ENCODE measurements at regions not wholly inside any gene's neighbourhood (a gene's known extent, or its start where the extent isn't known, plus 50 kb on each side); places are given as distances from the start of the nearest gene placed in this dataset.

- Mint-ChIP-seq H3K4me1 (no peaks in the 10 kb centered on the region), H3K27ac (no peak overlapping the region), H3K36me3 (peaks cover 6% of the 10 kb centered on the region), H3K4me3 (no peak overlapping the region), H3K27me3 (ENCODE audit: low read depth in 2 of 2) (no peaks in the 10 kb centered on the region), H3K9me3 (peaks cover 9 to 19% of the 10 kb centered on the region in 2 donors)
- Histone ChIP-seq H3K9me3 (ENCODE audit: control insufficient read depth, insufficient read depth, low read length) (peaks cover 4% of the 10 kb centered on the region), H3K27me3 (ENCODE audit: control insufficient read depth, insufficient read depth, low read length) (no peaks in the 10 kb centered on the region), H3K27ac (ENCODE audit: low read length) (no peak overlapping the region), H3K4me1 (ENCODE audit: control insufficient read depth, insufficient read depth, low read length) (no peaks in the 10 kb centered on the region), H3K4me3 (ENCODE audit: low read length) (no peak overlapping the region), H3K36me3 (ENCODE audit: control insufficient read depth, insufficient read depth, low read length) (no peaks in the 10 kb centered on the region)
- intact Hi-C loops (cut with micrococcal nuclease), result no loop called here
- TF ChIP-seq, protein P1, sequence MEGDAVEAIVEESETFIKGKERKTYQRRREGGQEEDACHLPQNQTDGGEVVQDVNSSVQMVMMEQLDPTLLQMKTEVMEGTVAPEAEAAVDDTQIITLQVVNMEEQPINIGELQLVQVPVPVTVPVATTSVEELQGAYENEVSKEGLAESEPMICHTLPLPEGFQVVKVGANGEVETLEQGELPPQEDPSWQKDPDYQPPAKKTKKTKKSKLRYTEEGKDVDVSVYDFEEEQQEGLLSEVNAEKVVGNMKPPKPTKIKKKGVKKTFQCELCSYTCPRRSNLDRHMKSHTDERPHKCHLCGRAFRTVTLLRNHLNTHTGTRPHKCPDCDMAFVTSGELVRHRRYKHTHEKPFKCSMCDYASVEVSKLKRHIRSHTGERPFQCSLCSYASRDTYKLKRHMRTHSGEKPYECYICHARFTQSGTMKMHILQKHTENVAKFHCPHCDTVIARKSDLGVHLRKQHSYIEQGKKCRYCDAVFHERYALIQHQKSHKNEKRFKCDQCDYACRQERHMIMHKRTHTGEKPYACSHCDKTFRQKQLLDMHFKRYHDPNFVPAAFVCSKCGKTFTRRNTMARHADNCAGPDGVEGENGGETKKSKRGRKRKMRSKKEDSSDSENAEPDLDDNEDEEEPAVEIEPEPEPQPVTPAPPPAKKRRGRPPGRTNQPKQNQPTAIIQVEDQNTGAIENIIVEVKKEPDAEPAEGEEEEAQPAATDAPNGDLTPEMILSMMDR (IDR thresholded peaks at IDR 0.05), result no peak
- WGBS (ENCODE audit: insufficient coverage), result 56% methylated on average over 1 of the region's 1 CpG
- ATAC-seq (no peak), DNase-seq (no peak)
Observed at GRCh38 chr12:83214185-83214584, 527.5 kb downstream of the TMTC2 start.

- no peak for ATAC-seq
- Mint-ChIP-seq H3K4me1 (no peaks in the 10 kb centered on the region), H3K36me3 (no peaks in the 10 kb centered on the region), H3K27me3 (ENCODE audit: low read depth in 2 of 2) (no peaks in the 10 kb centered on the region), H3K4me3 (no peak overlapping the region), H3K27ac (no peak overlapping the region), H3K9me3 (peaks cover 5 to 10% of the 10 kb centered on the region in 2 donors)
- no peak overlapping the region for H3K27ac ChIP-seq (ENCODE audit: low read length)
- peaks cover 4% of the 10 kb centered on the region for H3K9me3 ChIP-seq (ENCODE audit: control insufficient read depth, insufficient read depth, low read length)
- H3K36me3 ChIP-seq (ENCODE audit: control insufficient read depth, insufficient read depth, low read length), result no peaks in the 10 kb centered on the region
- H3K4me3 ChIP-seq (ENCODE audit: low read length), result no peak overlapping the region
- no peaks in the 10 kb centered on the region for H3K4me1 ChIP-seq (ENCODE audit: control insufficient read depth, insufficient read depth, low read length)
- TF ChIP-seq, protein P1 (IDR thresholded peaks at IDR 0.05), result no peak
- intact Hi-C loops (cut with micrococcal nuclease), result no loop called here
- no peak for DNase-seq
- H3K27me3 ChIP-seq (ENCODE audit: control insufficient read depth, insufficient read depth, low read length), result no peaks in the 10 kb centered on the region
- WGBS (ENCODE audit: insufficient coverage), result 55% methylated on average over 1 of the region's 2 CpGs
Observed at GRCh38 chr12:83210933-83211332, 524.2 kb downstream of the TMTC2 start.

DNA sequence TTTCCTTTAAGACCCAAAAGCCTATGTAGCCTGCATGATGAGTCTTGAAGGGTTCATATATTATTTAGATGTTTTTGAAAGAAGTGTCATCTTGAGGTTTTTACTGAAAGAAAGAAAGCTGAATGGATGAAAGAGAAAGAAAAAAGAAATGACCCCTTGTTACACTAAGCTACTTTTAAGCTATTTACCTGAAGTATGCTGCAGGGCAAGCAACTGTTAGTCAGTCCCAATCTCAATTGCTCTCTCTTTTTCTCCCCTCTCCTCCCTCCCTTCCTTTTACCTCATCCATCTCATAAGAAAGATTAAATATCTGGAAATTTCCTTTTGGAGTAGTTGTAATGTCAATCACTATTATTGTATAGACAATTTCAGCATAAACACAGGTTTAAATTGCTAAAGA is 512.4 kb downstream of the TMTC2 start:
- Mint-ChIP-seq H3K27ac (no peak overlapping the region), H3K4me1 (no peaks in the 10 kb centered on the region), H3K36me3 (peaks cover 6% of the 10 kb centered on the region), H3K27me3 (ENCODE audit: low read depth in 2 of 2) (no peaks in the 10 kb centered on the region), H3K9me3 (peaks cover 8 to 13% of the 10 kb centered on the region in 2 donors), H3K4me3 (no peak overlapping the region)
- no peaks in the 10 kb centered on the region for H3K4me1 ChIP-seq (ENCODE audit: control insufficient read depth, insufficient read depth, low read length)
- intact Hi-C loops (cut with micrococcal nuclease), result no loop called here
- TF ChIP-seq, protein P1 (IDR thresholded peaks at IDR 0.05), result no peak
- ATAC-seq, result no peak
- no peaks in the 10 kb centered on the region for H3K9me3 ChIP-seq (ENCODE audit: control insufficient read depth, insufficient read depth, low read length)
- no peak overlapping the region for H3K4me3 ChIP-seq (ENCODE audit: low read length)
- H3K36me3 ChIP-seq (ENCODE audit: control insufficient read depth, insufficient read depth, low read length), result no peaks in the 10 kb centered on the region
- no peak for DNase-seq
- no peaks in the 10 kb centered on the region for H3K27me3 ChIP-seq (ENCODE audit: control insufficient read depth, insufficient read depth, low read length)
- no peak overlapping the region for H3K27ac ChIP-seq (ENCODE audit: low read length)

- Histone ChIP-seq H3K4me1 (ENCODE audit: control insufficient read depth, insufficient read depth, low read length) (no peaks in the 10 kb centered on the region), H3K9me3 (ENCODE audit: control insufficient read depth, insufficient read depth, low read length) (no peaks in the 10 kb centered on the region), H3K4me3 (ENCODE audit: low read length) (no peak overlapping the region), H3K36me3 (ENCODE audit: control insufficient read depth, insufficient read depth, low read length) (no peaks in the 10 kb centered on the region), H3K27me3 (ENCODE audit: control insufficient read depth, insufficient read depth, low read length) (no peaks in the 10 kb centered on the region), H3K27ac (ENCODE audit: low read length) (no peak overlapping the region)
- TF ChIP-seq, protein P1 (IDR thresholded peaks at IDR 0.05), result no peak
- Mint-ChIP-seq H3K27me3 (ENCODE audit: low read depth in 2 of 2) (no peaks in the 10 kb centered on the region), H3K9me3 (peaks cover 8 to 13% of the 10 kb centered on the region in 2 donors), H3K4me3 (no peak overlapping the region), H3K27ac (no peak overlapping the region), H3K36me3 (peaks cover 6% of the 10 kb centered on the region), H3K4me1 (no peaks in the 10 kb centered on the region)
- 61% methylated on average over 2 of the region's 3 CpGs for WGBS (ENCODE audit: insufficient coverage)
- DNase-seq (no peak), ATAC-seq (no peak)
- intact Hi-C loops (cut with micrococcal nuclease), result no loop called here
Observed at GRCh38 chr12:83198291-83199015, 511.7 kb downstream of the TMTC2 start.

Measured in natural killer cell (primary cell).